DND-41 (cell line): ENCODE measurements at regions not wholly inside any gene's neighbourhood (a gene's known extent, or its start where the extent isn't known, plus 50 kb on each side); places are given as distances from the start of the nearest gene placed in this dataset.

Source experiments
- ATAC-seq: fragments of 200-7000 bp; cut with Tn5 transposase; 3 replicates; pipeline ENCODE4 v1.9.1; 2021; ENCODE audit warnings: low read depth; ENCODE audit not compliant: insufficient read depth
- DNase-seq: peaks from one replicate; pipeline ENCODE4 v3.0.0-alpha.2; 2020
- H2AFZ ChIP-seq: 2 replicates; pipeline ENCODE4 v1.6.0; 2012; ENCODE audit warnings: low read depth, low read length
- H3K27ac ChIP-seq: 2 replicates; pipeline ENCODE4 v1.5.1; 2012; ENCODE audit warnings: low read length, inconsistent platforms
- H3K27me3 ChIP-seq: fragments of 200-600 bp; sonication (generic); 2 replicates; pipeline ENCODE4 v1.6.0; 2012; ENCODE audit warnings: low read length, mild to moderate bottlenecking, inconsistent platforms; ENCODE audit not compliant: insufficient read depth, poor library complexity
- H3K36me3 ChIP-seq: 2 replicates; pipeline ENCODE4 v1.5.1; 2012; ENCODE audit warnings: low read length, inconsistent platforms; ENCODE audit not compliant: insufficient read depth
- H3K4me1 ChIP-seq: 2 replicates; pipeline ENCODE4 v1.5.1; 2012; ENCODE audit warnings: mild to moderate bottlenecking, low read length; ENCODE audit not compliant: insufficient read depth
- H3K4me2 ChIP-seq: 2 replicates; pipeline ENCODE4 v1.6.0; 2012; ENCODE audit warnings: mild to moderate bottlenecking, moderate library complexity, low read length, inconsistent platforms; ENCODE audit not compliant: insufficient read depth
- H3K4me3 ChIP-seq, 2 experiments: fragments of 200-600 bp in 1 of 2; shearing (Covaris generic) in 1 of 2; 2 replicates each; pipeline ENCODE4 v1.5.1; 2012 to 2016; ENCODE audit warnings: inconsistent platforms in 2 of 2, low read length in 2 of 2, mild to moderate bottlenecking in 2 of 2, low read depth in 1 of 2, moderate library complexity in 1 of 2
- H3K79me2 ChIP-seq: 2 replicates; pipeline ENCODE4 v1.6.0; 2012; ENCODE audit warnings: low read length, inconsistent platforms; ENCODE audit not compliant: insufficient read depth
- H3K9ac ChIP-seq: 2 replicates; pipeline ENCODE4 v1.6.0; 2012; ENCODE audit warnings: low read depth, mild to moderate bottlenecking, inconsistent platforms, low read length, moderate library complexity
- H3K9me3 ChIP-seq: 2 replicates; pipeline ENCODE4 v1.5.1; 2012; ENCODE audit warnings: low read length, moderate library complexity, mild to moderate bottlenecking, inconsistent platforms; ENCODE audit not compliant: insufficient read depth, severe bottlenecking
- H4K20me1 ChIP-seq: 2 replicates; pipeline ENCODE4 v1.6.0; 2012; ENCODE audit warnings: low read length; ENCODE audit not compliant: insufficient read depth
- CTCF ChIP-seq: IDR thresholded peaks from 2 replicates; pipeline ENCODE4 v1.5.1; 2012; ENCODE audit warnings: borderline replicate concordance, low read length, moderate library complexity, mild to moderate bottlenecking; ENCODE audit not compliant: poor library complexity, severe bottlenecking; ENCODE audit errors: extremely low read depth
- EZH2 ChIP-seq: IDR thresholded peaks from 3 replicates; pipeline ENCODE4 v1.6.1; 2012; ENCODE audit warnings: borderline replicate concordance, low read depth, mild to moderate bottlenecking, moderate library complexity, low read length, inconsistent platforms; ENCODE audit not compliant: severe bottlenecking

DNA sequence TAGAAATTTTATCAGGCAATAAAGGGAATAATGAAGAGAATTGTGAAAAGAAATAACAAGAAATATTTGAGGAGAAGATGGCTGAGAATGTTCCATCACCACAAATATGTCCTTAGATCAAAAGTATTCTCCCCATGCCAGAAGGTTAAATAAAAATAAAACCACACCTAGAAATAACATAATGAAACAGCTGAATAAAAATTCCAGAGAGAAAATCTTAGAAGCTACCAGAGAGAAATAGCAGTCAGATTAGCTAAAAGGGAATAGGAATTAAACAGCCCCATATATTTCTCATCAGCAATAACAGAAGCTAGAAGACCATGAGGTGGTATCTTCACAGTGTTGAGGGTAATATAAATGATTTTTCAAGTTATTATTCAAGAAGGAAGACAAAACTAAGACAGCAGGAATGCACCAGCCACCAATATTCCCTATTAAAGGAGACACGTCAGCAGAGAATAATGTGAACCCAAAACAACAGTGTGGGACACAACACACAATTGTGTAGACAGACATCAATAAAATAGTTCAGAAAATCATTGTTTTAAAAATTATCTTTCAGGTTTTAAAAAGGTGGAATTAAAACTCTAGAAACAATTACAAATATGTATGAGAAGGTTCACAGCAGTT is 82.0 kb upstream of the NEDD4L start:
- no peak for TF ChIP-seq CTCF
- no peak for TF ChIP-seq EZH2
- H3K27me3 ChIP-seq: no peaks in the 10 kb centered on the region
- ATAC-seq: no peak
- no peak for DNase-seq
- H3K36me3 ChIP-seq: no peaks in the 10 kb centered on the region
- no peaks in the 10 kb centered on the region for H3K9me3 ChIP-seq
- H4K20me1 ChIP-seq: no peaks in the 10 kb centered on the region
- H2AFZ ChIP-seq: no peak overlapping the region
- no peaks in the 10 kb centered on the region for H3K4me1 ChIP-seq
- H3K79me2 ChIP-seq: no peaks in the 10 kb centered on the region
- no peak overlapping the region for H3K4me3 ChIP-seq
- H3K4me2 ChIP-seq: no peak overlapping the region
- H3K9ac ChIP-seq: no peak overlapping the region
- H3K27ac ChIP-seq: no peak overlapping the region

DNA sequence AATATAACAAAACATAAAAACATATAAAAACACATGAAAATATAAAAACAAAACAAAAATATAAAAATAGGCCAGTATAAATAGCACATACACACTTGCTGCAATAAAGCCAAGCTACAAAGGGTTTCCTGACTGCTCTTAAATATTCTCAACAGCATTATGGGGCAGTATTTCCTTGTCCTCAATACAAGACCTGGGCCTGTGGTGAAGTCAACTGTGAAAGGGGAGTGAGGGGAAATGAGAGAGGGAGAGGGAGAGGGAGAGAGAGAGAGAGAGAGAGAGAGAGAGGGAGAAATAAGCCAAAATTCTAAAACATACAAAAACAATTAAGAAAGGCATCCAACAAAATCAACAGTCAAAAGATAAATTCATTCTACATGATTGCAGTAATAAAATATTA is 82.6 kb upstream of the NEDD4L start:
- Histone ChIP-seq H3K27me3 (no peaks in the 10 kb centered on the region), H3K4me1 (no peaks in the 10 kb centered on the region), H3K9me3 (no peaks in the 10 kb centered on the region), H3K4me2 (no peak overlapping the region), H2AFZ (no peak overlapping the region), H3K27ac (no peak overlapping the region), H3K9ac (no peak overlapping the region), H3K4me3 (no peak overlapping the region), H3K79me2 (no peaks in the 10 kb centered on the region), H3K36me3 (no peaks in the 10 kb centered on the region), H4K20me1 (no peaks in the 10 kb centered on the region)
- DNase-seq: no peak
- TF ChIP-seq EZH2 (no peak), CTCF (no peak)
- no peak for ATAC-seq

DNA sequence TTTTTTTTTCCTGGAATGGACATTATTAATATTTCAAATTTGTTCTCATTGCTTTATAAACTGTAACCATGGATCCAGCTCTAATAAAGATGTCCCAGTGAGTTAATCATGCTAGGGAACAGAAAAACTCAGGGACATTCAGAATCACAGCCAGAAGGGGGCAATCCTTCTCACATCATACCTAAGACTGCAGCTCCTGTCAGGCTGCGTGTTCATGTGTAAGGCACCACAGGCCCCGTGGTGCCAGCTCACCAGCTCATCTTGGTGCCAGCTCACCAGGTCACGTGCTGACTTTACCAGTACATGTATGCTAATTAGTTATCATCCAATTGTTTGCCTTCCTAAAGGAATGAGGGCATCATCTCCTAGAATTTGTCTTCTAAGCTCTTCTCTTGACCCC is 84.7 kb upstream of the NEDD4L start:
- H3K4me1 ChIP-seq: no peaks in the 10 kb centered on the region
- H3K9me3 ChIP-seq: no peaks in the 10 kb centered on the region
- H4K20me1 ChIP-seq: no peaks in the 10 kb centered on the region
- peaks cover 4% of the 10 kb centered on the region for H3K27me3 ChIP-seq
- no peak overlapping the region for H3K9ac ChIP-seq
- H3K27ac ChIP-seq: no peak overlapping the region
- no peaks in the 10 kb centered on the region for H3K79me2 ChIP-seq
- H3K36me3 ChIP-seq: no peaks in the 10 kb centered on the region
- ATAC-seq: peak; percentile 50; the same call in 1 of the 3 replicates
- DNase-seq: no peak
- no peak for TF ChIP-seq EZH2
- TF ChIP-seq CTCF: peak; percentile 35
- no peak overlapping the region for H2AFZ ChIP-seq
- no peak overlapping the region for H3K4me2 ChIP-seq
- H3K4me3 ChIP-seq: no peak overlapping the region

DNA sequence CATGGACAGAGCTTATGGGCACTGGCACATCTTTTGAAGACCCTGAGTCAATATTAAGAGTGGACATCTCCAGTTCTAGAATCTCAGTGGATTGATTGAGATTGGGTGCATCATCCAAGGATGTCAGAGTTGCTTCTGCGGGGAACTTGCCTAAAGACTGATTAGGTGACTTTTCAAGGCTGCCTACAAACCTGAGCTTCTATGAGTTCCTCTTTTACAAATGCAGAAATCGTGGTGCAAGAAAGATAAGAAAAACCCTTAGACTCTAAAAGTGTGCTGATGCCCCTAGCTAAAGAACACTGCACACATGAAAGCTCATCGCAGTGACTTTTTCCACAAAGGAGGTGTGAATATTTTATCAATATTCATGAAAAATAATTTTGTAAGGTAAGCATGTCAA is 86.8 kb upstream of the NEDD4L start:
- H3K4me2 ChIP-seq: no peak overlapping the region
- TF ChIP-seq CTCF: no peak
- TF ChIP-seq EZH2: no peak
- no peak for ATAC-seq
- peaks cover 4% of the 10 kb centered on the region for H3K27me3 ChIP-seq
- no peaks in the 10 kb centered on the region for H4K20me1 ChIP-seq
- H3K9me3 ChIP-seq: no peaks in the 10 kb centered on the region
- no peak overlapping the region for H3K27ac ChIP-seq
- no peak for DNase-seq
- H3K4me1 ChIP-seq: no peaks in the 10 kb centered on the region
- no peak overlapping the region for H3K4me3 ChIP-seq
- no peak overlapping the region for H3K9ac ChIP-seq
- H3K79me2 ChIP-seq: no peaks in the 10 kb centered on the region
- H3K36me3 ChIP-seq: no peaks in the 10 kb centered on the region
- H2AFZ ChIP-seq: no peak overlapping the region
